ENCODE measurements at regions not wholly inside any gene's neighbourhood (a gene's known extent, or its start where the extent isn't known, plus 50 kb on each side); places are given as distances from the start of the nearest gene placed in this dataset.

GRCh38 chr21:24369746-24370145 is 1237.5 kb downstream of the MRPL39 start:
- TF ChIP-seq ZSCAN5A (tag by site-specific recombination; IDR thresholded peaks at IDR 0.05) = no peak
- no peak for TF ChIP-seq ZFP69B (tag by site-specific recombination; IDR thresholded peaks at IDR 0.05)
- no peak for TF ChIP-seq ZNF292 (tag by site-specific recombination; IDR thresholded peaks at IDR 0.05; ENCODE audit: borderline replicate concordance, low read depth)
- TF ChIP-seq ZNF214 (tag by site-specific recombination; IDR thresholded peaks at IDR 0.05; ENCODE audit: borderline replicate concordance) = no peak
- no peak for TF ChIP-seq ZNF768 (tag by site-specific recombination; IDR thresholded peaks at IDR 0.05)
- no peak for TF ChIP-seq KLF9 (tag by site-specific recombination; IDR thresholded peaks at IDR 0.05; ENCODE audit: low read depth)
- POLR2A ChIA-PET = no interaction called here
- CTCF ChIA-PET = no interaction called here

GRCh38 chr21:24369278-24369677 is 1238.0 kb downstream of the MRPL39 start:
- no peaks in the 10 kb centered on the region for H3K36me3 ChIP-seq (ENCODE audit: control insufficient read depth in 2 of 2, insufficient read depth in 1 of 2, low read length in 2 of 2)
- CTCF ChIA-PET = interaction anchor here (0.8 kb wide), 1 partner anchor 467 kb away, joined by 3 read pairs; no protein-coding TSS in a partner anchor
- no peaks in the 10 kb centered on the region for H3K9me3 ChIP-seq (ENCODE audit: control insufficient read depth, insufficient read depth, low read depth, low read length)
- POLR2A ChIA-PET = no interaction called here
- TF ChIP-seq ZNF488 (tag by site-specific recombination; IDR thresholded peaks at IDR 0.05) (no peak), ZBTB49 (tag by site-specific recombination; IDR thresholded peaks at IDR 0.05; ENCODE audit: low read depth) (no peak), ZNF146 (tag by site-specific recombination; IDR thresholded peaks at IDR 0.05) (no peak), ZNF114 (tag by site-specific recombination; IDR thresholded peaks at IDR 0.05) (no peak), ZSCAN4 (tag by site-specific recombination; IDR thresholded peaks at IDR 0.05) (no peak), ZNF133 (tag by site-specific recombination; IDR thresholded peaks at IDR 0.05) (no peak), ZNF843 (tag by site-specific recombination; IDR thresholded peaks at IDR 0.05) (no peak), OVOL3 (tag by site-specific recombination; IDR thresholded peaks at IDR 0.05) (no peak), MYNN (tag by site-specific recombination; IDR thresholded peaks at IDR 0.05; ENCODE audit: borderline replicate concordance) (no peak), SP7 (tag by site-specific recombination; IDR thresholded peaks at IDR 0.05) (no peak), ZNF157 (tag by site-specific recombination; IDR thresholded peaks at IDR 0.05) (no peak), PRDM2 (tag by site-specific recombination; IDR thresholded peaks at IDR 0.05; ENCODE audit: borderline replicate concordance) (no peak), ZNF132 (tag by site-specific recombination; IDR thresholded peaks at IDR 0.05; ENCODE audit: borderline replicate concordance) (no peak), PRDM4 (tag by site-specific recombination; IDR thresholded peaks at IDR 0.05) (no peak)
- H3K27ac ChIP-seq (ENCODE audit: extremely low read depth, low read depth, low read length) = no peak overlapping the region
- H3K4me3 ChIP-seq (ENCODE audit: low read depth, low read length) = no peak overlapping the region
- H3K4me1 ChIP-seq (ENCODE audit: control insufficient read depth, insufficient read depth, low read length) = no peaks in the 10 kb centered on the region

More at GRCh38 chr21:24369746-24370145, 1237.5 kb downstream of the MRPL39 start:
- H3K9me3 ChIP-seq (ENCODE audit: control insufficient read depth, insufficient read depth, low read depth, low read length) = no peaks in the 10 kb centered on the region
- no peak overlapping the region for H3K4me3 ChIP-seq (ENCODE audit: low read depth, low read length)
- H3K27ac ChIP-seq (ENCODE audit: extremely low read depth, low read depth, low read length) = no peak overlapping the region
- H3K36me3 ChIP-seq (ENCODE audit: control insufficient read depth in 2 of 2, insufficient read depth in 1 of 2, low read length in 2 of 2) = no peaks in the 10 kb centered on the region
- H3K4me1 ChIP-seq (ENCODE audit: control insufficient read depth, insufficient read depth, low read length) = no peaks in the 10 kb centered on the region

Measured in HEK293 (cell line).